ENCODE measurements at regions not wholly inside any gene's neighbourhood (a gene's known extent, or its start where the extent isn't known, plus 50 kb on each side); places are given as distances from the start of the nearest gene placed in this dataset.

- TF ChIP-seq MXI1 (IDR thresholded peaks at IDR 0.05; ENCODE audit: low read depth, low read length): no peak
- TF ChIP-seq HDAC6 (IDR thresholded peaks at IDR 0.05; ENCODE audit: unreplicated experiment): no peak
- TF ChIP-seq NBN (IDR thresholded peaks at IDR 0.05): no peak
- no peak for TF ChIP-seq BCL3 (IDR thresholded peaks at IDR 0.05; ENCODE audit: borderline replicate concordance, insufficient read depth, low read depth, low read length, poor library complexity, severe bottlenecking)
- no peak for TF ChIP-seq POLR2A (IDR thresholded peaks at IDR 0.05; ENCODE audit: low read depth, low read length)
- TF ChIP-seq CBFB (IDR thresholded peaks at IDR 0.05; ENCODE audit: low read depth): no peak
- no peak for TF ChIP-seq ETV6 (conservative IDR thresholded peaks at IDR 0.05 in 1 of 2, IDR thresholded peaks at IDR 0.05 in 1 of 2; ENCODE audit: borderline replicate concordance in 1 of 2, low read depth in 1 of 2)
- no peak for TF ChIP-seq PAX5 (IDR thresholded peaks at IDR 0.05; ENCODE audit: borderline replicate concordance, low read depth, low read length)
- TF ChIP-seq TAF1 (IDR thresholded peaks at IDR 0.05; ENCODE audit: borderline replicate concordance, low read depth, low read length): no peak
- TF ChIP-seq JUNB (IDR thresholded peaks at IDR 0.05): no peak
- no peak for TF ChIP-seq SP1 (IDR thresholded peaks at IDR 0.05; ENCODE audit: low read depth, low read length)
- TF ChIP-seq CTCF (IDR thresholded peaks at IDR 0.05 in 2 of 3, conservative IDR thresholded peaks at IDR 0.05 in 1 of 3; ENCODE audit: control insufficient read depth in 2 of 3, extremely low read depth in 1 of 3, insufficient read depth in 1 of 3, low read depth in 3 of 3, low read length in 3 of 3): no peak
Measured at GRCh38 chr7:13201628-13202027, 514.2 kb downstream of the ARL4A start.

Measured in GM12878 (cell line).